PC-9 (cell line): ENCODE measurements at regions not wholly inside any gene's neighbourhood (a gene's known extent, or its start where the extent isn't known, plus 50 kb on each side); places are given as distances from the start of the nearest gene placed in this dataset.

Experiments used
- EZH2 ChIP-seq: fragments of 200-600 bp; sonication (generic); IDR thresholded peaks from 2 replicates; pipeline ENCODE4 v1.8.0; 2017; ENCODE audit warnings: antibody characterized with exemption, low read depth
- TF ChIP-seq, protein P1 (sequence below): fragments of 200-600 bp; sonication (generic); conservative IDR thresholded peaks from 2 replicates; pipeline ENCODE4 v1.6.1; 2017; ENCODE audit warnings: mixed run types, antibody characterized with exemption, mild to moderate bottlenecking, moderate library complexity

- TF ChIP-seq, protein P1, sequence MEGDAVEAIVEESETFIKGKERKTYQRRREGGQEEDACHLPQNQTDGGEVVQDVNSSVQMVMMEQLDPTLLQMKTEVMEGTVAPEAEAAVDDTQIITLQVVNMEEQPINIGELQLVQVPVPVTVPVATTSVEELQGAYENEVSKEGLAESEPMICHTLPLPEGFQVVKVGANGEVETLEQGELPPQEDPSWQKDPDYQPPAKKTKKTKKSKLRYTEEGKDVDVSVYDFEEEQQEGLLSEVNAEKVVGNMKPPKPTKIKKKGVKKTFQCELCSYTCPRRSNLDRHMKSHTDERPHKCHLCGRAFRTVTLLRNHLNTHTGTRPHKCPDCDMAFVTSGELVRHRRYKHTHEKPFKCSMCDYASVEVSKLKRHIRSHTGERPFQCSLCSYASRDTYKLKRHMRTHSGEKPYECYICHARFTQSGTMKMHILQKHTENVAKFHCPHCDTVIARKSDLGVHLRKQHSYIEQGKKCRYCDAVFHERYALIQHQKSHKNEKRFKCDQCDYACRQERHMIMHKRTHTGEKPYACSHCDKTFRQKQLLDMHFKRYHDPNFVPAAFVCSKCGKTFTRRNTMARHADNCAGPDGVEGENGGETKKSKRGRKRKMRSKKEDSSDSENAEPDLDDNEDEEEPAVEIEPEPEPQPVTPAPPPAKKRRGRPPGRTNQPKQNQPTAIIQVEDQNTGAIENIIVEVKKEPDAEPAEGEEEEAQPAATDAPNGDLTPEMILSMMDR: no peak
- TF ChIP-seq EZH2: no peak
Measured at GRCh38 chr10:132997517-132998265, 55.3 kb upstream of the CFAP46 start.
